ENCODE measurements at regions not wholly inside any gene's neighbourhood (a gene's known extent, or its start where the extent isn't known, plus 50 kb on each side); places are given as distances from the start of the nearest gene placed in this dataset.

DNA sequence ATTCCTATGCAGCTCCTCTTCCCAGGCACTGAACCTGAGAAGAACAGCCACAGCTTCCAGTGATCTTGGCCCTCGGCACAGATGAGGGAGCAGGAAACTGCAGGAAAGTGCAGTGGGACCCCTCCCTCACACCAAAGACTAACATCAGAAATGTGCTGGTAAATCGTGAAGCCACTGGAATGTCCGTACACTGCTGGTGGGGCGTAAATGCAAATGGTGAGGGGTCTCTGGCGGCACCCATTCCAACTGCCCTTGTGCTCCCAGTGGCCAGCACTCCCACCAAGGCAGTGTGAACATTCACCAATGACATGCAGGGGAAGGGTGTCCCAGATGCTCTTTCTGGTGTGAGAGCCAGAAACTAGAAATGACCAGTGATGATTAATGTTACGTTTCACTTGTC, 574.0 kb downstream of the BRD1 start:
- H3K4me3 ChIP-seq, result no peak overlapping the region
- WGBS, 4 donors, result 76 to 88% (median 80%) methylated on average over 4 to 6 of the region's 6 CpGs
- peaks cover 7% of the 10 kb centered on the region for H3K27me3 ChIP-seq
- no peak overlapping the region for H3K27ac ChIP-seq
- TF ChIP-seq, protein P1, sequence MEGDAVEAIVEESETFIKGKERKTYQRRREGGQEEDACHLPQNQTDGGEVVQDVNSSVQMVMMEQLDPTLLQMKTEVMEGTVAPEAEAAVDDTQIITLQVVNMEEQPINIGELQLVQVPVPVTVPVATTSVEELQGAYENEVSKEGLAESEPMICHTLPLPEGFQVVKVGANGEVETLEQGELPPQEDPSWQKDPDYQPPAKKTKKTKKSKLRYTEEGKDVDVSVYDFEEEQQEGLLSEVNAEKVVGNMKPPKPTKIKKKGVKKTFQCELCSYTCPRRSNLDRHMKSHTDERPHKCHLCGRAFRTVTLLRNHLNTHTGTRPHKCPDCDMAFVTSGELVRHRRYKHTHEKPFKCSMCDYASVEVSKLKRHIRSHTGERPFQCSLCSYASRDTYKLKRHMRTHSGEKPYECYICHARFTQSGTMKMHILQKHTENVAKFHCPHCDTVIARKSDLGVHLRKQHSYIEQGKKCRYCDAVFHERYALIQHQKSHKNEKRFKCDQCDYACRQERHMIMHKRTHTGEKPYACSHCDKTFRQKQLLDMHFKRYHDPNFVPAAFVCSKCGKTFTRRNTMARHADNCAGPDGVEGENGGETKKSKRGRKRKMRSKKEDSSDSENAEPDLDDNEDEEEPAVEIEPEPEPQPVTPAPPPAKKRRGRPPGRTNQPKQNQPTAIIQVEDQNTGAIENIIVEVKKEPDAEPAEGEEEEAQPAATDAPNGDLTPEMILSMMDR (IDR thresholded peaks at IDR 0.05), result no peak
- TF ChIP-seq POLR2A (IDR thresholded peaks at IDR 0.05), result no peak
- DNase-seq, result no peak
- intact Hi-C loops (cut with DNase I), result no loop called here
- H3K36me3 ChIP-seq (replicated peaks in 1 of 2), result no peaks in the 10 kb centered on the region
- no peaks in the 10 kb centered on the region for H3K4me1 ChIP-seq (replicated peaks in 1 of 2)
- no peaks in the 10 kb centered on the region for H3K9me3 ChIP-seq (replicated peaks in 1 of 3)

DNA sequence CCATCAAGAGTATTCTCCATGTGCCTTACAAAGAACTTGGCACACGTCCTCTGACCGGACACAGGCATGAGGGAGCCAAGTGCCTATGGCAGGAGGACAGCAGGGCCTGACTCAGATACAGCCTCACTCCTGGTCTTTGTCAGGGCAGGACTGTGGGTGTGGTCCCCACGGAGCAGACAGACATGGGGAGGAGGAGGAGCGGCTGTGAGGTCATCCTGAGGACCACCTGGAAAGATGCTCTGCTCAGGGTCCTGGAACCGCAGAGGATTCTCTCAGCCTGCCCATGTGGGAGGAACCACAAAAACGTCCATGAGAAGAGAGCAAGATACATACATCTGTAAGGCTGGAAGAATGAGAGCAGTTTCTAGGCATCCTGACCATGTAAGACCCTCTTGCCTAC, 576.3 kb downstream of the BRD1 start:
- Histone ChIP-seq H3K4me3 (no peak overlapping the region), H3K27me3 (peaks cover 7% of the 10 kb centered on the region), H3K36me3 (replicated peaks in 1 of 2) (no peaks in the 10 kb centered on the region), H3K9me3 (replicated peaks in 1 of 3) (no peaks in the 10 kb centered on the region), H3K4me1 (replicated peaks in 1 of 2) (no peaks in the 10 kb centered on the region), H3K27ac (no peak overlapping the region)
- 62 to 68% (median 66%) methylated on average over 6 of the region's 6 CpGs for WGBS, 4 donors
- intact Hi-C loops (cut with DNase I), result no loop called here
- TF ChIP-seq POLR2A (IDR thresholded peaks at IDR 0.05), result no peak
- TF ChIP-seq, protein P1 (IDR thresholded peaks at IDR 0.05), result no peak
- peak in 2 of 7 donors; percentile 3 to 17 for DNase-seq

DNA sequence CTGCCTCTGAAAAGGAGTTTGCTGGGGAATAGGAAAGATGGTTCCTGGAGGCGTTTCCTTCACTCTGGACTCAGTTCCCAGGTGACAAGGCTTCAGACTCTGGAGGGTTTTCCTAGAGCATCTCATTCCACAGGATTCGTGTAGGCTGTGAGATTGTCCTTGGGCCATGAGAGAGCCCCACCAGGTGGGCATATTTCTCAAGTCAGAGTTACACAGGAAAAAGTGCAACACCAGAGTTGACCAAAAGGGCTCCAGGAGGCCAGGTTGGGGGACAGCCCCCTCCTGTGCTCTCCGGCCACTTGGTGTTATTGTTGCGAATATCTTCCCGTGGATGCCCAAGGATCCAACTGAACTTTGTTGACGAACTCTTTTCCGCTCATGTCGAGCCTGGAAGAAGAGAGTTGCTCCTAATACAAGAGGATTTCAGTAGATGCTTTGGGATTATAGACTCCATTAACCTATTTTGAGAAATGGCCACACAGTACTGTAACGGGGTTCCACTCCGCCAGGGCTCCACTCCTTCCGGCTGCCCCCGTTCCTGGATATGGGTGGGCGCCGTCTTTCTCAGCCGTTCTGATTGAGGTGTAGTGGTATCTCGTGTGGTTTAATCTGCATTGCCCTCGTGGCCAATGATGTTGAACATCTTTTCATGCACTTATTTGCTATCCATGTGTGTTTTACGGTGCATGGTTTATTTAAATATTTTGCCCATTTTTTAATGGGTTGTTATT, 580.3 kb downstream of the BRD1 start:
- no peak overlapping the region for H3K27ac ChIP-seq
- TF ChIP-seq POLR2A (IDR thresholded peaks at IDR 0.05), result no peak
- TF ChIP-seq, protein P1 (IDR thresholded peaks at IDR 0.05), result no peak
- no peaks in the 10 kb centered on the region for H3K4me1 ChIP-seq (replicated peaks in 1 of 2)
- no peaks in the 10 kb centered on the region for H3K36me3 ChIP-seq (replicated peaks in 1 of 2)
- DNase-seq, result peak in 1 of 7 donors; percentile 2
- no peaks in the 10 kb centered on the region for H3K27me3 ChIP-seq
- no peaks in the 10 kb centered on the region for H3K9me3 ChIP-seq (replicated peaks in 1 of 3)
- WGBS, 4 donors, result 75 to 84% (median 82%) methylated on average over 17 to 18 of the region's 18 CpGs
- no peak overlapping the region for H3K4me3 ChIP-seq
- intact Hi-C loops (cut with DNase I), result no loop called here

DNA sequence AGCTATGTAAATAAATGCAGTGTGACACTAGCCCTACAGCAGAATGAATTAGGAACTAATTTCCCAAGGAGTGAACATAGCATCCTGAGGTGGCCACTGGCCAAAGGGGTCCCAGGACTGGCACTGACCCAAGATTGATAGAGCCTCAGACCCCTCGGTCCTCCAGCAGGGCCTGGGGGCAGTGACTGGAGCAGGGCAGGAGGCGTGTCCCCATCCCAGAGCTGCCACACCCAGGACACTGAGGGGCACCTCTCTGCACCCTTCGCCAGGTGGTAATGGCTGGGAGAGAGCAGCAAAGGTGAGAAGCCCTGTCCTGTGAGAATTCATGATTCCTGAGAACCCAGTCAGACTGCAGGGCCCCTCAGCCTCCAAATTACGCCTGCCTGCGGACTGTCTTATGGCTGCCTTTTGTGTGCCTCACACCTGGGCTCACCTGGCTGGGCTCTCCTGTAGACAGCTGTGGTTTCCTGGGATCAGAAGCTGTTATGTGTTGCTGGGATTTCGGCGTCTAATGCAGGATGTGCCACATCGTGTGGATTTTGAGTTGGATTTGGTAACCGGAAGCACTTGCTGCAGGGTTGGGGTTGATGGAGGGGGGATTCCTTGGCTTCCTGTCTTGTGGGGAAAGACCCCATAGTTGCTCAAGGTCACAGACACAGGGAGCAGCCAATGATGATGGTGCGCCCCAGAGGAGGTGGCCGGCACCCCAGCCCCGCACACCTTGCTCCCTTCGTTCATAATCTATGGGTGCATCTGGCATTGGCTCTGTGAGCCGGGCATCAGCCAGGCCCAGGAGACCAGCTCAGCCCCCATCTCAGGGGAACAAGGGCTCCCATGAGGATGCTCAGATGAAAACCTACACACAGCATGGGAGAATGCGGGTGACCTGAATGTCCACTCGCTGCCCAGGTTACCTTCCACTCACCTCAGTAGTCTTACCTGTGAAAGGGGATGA, 582.9 kb downstream of the BRD1 start:
- no peak for DNase-seq
- intact Hi-C loops (cut with DNase I), result no loop called here
- H3K4me1 ChIP-seq (replicated peaks in 1 of 2), result no peaks in the 10 kb centered on the region
- WGBS, 4 donors, result 82 to 87% (median 85%) methylated on average over 14 to 16 of the region's 16 CpGs
- H3K4me3 ChIP-seq, result no peak overlapping the region
- H3K9me3 ChIP-seq (replicated peaks in 1 of 3), result no peaks in the 10 kb centered on the region
- no peaks in the 10 kb centered on the region for H3K27me3 ChIP-seq
- TF ChIP-seq, protein P1 (IDR thresholded peaks at IDR 0.05), result no peak
- no peak for TF ChIP-seq POLR2A (IDR thresholded peaks at IDR 0.05)
- H3K36me3 ChIP-seq (replicated peaks in 1 of 2), result no peaks in the 10 kb centered on the region
- no peak overlapping the region for H3K27ac ChIP-seq

Measured in adrenal gland (tissue), 9 donors.